NB4 (cell line): ENCODE measurements at regions not wholly inside any gene's neighbourhood (a gene's known extent, or its start where the extent isn't known, plus 50 kb on each side); places are given as distances from the start of the nearest gene placed in this dataset.

Source experiments
- DNase-seq: peaks from one replicate; pipeline ENCODE4 v3.0.0; 2010; ENCODE audit warnings: low read depth
- H3K4me3 ChIP-seq: one replicate; pipeline ENCODE4 v1.5.1; 2011; ENCODE audit warnings: mild to moderate bottlenecking, low read depth, low read length, moderate library complexity
- MYC ChIP-seq: IDR thresholded peaks from 2 replicates; pipeline ENCODE4 v1.6.1; 2011; ENCODE audit warnings: low read depth, low read length
- POLR2A ChIP-seq: IDR thresholded peaks from 2 replicates; pipeline ENCODE4 v1.6.1; 2011; ENCODE audit warnings: mild to moderate bottlenecking; ENCODE audit not compliant: insufficient read length; ENCODE audit errors: extremely low read depth
- TF ChIP-seq, protein P1 (sequence below): IDR thresholded peaks from one replicate; pipeline ENCODE4 v1.5.1; 2012; ENCODE audit warnings: low read depth, low read length
- TF ChIP-seq, protein P2 (sequence below): IDR thresholded peaks from 2 replicates; pipeline ENCODE4 v1.6.1; 2011; ENCODE audit warnings: low read depth, low read length

GRCh38 chr11:22042081-22042480 is 150.8 kb upstream of the ANO5 start:
- DNase-seq: no peak
- no peak overlapping the region for H3K4me3 ChIP-seq
- no peak for TF ChIP-seq POLR2A

GRCh38 chr11:22044126-22044525 is 148.8 kb upstream of the ANO5 start:
- no peak overlapping the region for H3K4me3 ChIP-seq
- no peak for TF ChIP-seq POLR2A
- TF ChIP-seq, protein P1, sequence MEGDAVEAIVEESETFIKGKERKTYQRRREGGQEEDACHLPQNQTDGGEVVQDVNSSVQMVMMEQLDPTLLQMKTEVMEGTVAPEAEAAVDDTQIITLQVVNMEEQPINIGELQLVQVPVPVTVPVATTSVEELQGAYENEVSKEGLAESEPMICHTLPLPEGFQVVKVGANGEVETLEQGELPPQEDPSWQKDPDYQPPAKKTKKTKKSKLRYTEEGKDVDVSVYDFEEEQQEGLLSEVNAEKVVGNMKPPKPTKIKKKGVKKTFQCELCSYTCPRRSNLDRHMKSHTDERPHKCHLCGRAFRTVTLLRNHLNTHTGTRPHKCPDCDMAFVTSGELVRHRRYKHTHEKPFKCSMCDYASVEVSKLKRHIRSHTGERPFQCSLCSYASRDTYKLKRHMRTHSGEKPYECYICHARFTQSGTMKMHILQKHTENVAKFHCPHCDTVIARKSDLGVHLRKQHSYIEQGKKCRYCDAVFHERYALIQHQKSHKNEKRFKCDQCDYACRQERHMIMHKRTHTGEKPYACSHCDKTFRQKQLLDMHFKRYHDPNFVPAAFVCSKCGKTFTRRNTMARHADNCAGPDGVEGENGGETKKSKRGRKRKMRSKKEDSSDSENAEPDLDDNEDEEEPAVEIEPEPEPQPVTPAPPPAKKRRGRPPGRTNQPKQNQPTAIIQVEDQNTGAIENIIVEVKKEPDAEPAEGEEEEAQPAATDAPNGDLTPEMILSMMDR: no peak
- no peak for TF ChIP-seq MYC
- TF ChIP-seq, protein P2, sequence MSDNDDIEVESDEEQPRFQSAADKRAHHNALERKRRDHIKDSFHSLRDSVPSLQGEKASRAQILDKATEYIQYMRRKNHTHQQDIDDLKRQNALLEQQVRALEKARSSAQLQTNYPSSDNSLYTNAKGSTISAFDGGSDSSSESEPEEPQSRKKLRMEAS: no peak
- no peak for DNase-seq

DNA sequence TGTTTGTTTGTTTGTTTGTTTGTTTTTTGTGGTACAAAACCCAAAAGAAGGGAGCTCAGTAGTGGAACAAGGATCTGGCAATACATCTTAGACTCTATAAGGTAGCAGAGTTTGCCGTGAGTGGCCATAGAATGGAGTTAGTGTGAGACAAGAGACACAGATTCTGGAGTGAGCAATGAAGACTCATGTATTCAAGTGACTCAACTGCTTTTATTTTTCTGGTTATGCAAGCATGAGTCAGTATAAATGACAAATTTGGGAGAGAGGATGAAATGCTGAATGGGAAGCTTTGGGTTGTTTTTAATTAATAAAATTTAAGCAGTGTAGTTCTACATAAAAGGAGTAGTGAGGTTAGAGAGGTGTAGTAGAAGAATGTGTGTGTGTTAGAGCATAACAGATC is 143.6 kb upstream of the ANO5 start:
- DNase-seq: no peak
- H3K4me3 ChIP-seq: no peak overlapping the region
- TF ChIP-seq, protein P2: no peak
- TF ChIP-seq MYC (no peak), POLR2A (no peak)
- TF ChIP-seq, protein P1: no peak

- TF ChIP-seq, protein P1: no peak
- no peak for TF ChIP-seq POLR2A
- TF ChIP-seq, protein P2: no peak
- no peak for TF ChIP-seq MYC
- DNase-seq: no peak
- H3K4me3 ChIP-seq: no peak overlapping the region
Observed at GRCh38 chr11:22065472-22065871, 127.4 kb upstream of the ANO5 start.

GRCh38 chr11:22069844-22070243 is 123.0 kb upstream of the ANO5 start:
- DNase-seq: no peak
- no peak overlapping the region for H3K4me3 ChIP-seq
- TF ChIP-seq, protein P1: no peak
- TF ChIP-seq, protein P2: no peak
- TF ChIP-seq MYC (no peak), POLR2A (no peak)

DNA sequence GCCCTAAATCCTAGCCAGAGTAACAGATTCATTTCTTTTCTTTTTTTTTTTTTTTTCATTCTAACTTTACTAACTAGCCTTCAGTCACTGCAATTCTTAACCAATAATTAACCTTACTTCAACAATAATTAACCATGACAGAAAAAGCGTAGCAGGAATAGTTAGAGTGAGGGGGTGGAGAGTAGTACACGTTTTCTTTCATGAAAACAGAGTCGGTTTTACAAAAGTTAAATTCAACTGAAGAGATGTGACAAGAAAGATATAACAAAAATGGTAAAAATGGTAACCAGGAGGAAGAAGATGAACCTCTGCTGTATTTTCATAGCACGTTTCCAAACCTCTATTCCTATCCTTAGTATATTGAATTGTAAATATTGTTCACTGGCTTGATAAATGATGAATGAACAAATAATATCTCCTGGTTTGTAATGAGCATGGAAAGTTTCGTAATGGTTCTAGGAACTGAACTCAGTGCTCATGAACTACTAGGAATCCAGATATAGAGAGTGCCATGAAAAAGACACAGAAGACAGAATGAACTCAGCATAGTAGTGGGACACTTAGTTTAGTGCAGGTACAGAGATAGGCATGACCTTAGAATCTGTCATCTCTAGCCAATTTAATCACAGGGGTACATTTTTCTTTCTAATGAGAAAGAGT is 116.5 kb upstream of the ANO5 start:
- DNase-seq: no peak
- TF ChIP-seq, protein P1: no peak
- TF ChIP-seq POLR2A (no peak), MYC (no peak)
- TF ChIP-seq, protein P2: no peak
- H3K4me3 ChIP-seq: no peak overlapping the region
